Natural killer cell (primary cell): ENCODE measurements at regions not wholly inside any gene's neighbourhood (a gene's known extent, or its start where the extent isn't known, plus 50 kb on each side); places are given as distances from the start of the nearest gene placed in this dataset.

ENCODE experiments used
- ATAC-seq, 3 donors: fragments of 150-1000 bp in 2 of 3; fragments of 200-7000 bp in 1 of 3; cut with Tn5 transposase; 1 replicate in 1 of 3; 2 replicates in 2 of 3; pipeline ENCODE4 v1.10.0; 2021; ENCODE audit warnings: mild to moderate bottlenecking in 2 of 3, moderate library complexity in 2 of 3
- DNase-seq, 2 donors: peaks; one replicate each; pipeline versions ENCODE4 v3.0.0 to v3.0.0-alpha.2; 2013 to 2021; ENCODE audit warnings: mixed read lengths in 1 of 2
- H3K27ac ChIP-seq: one replicate; pipeline ENCODE4 v1.5.1; 2013; ENCODE audit warnings: mild to moderate bottlenecking, low read length
- H3K27me3 ChIP-seq: one replicate; pipeline ENCODE4 v1.6.1; 2013; ENCODE audit warnings: low read length; ENCODE audit not compliant: control insufficient read depth, insufficient read depth
- H3K36me3 ChIP-seq: one replicate; pipeline ENCODE4 v1.6.1; 2013; ENCODE audit warnings: low read length; ENCODE audit not compliant: control insufficient read depth, insufficient read depth
- H3K4me1 ChIP-seq: one replicate; pipeline ENCODE4 v1.6.1; 2013; ENCODE audit warnings: low read length; ENCODE audit not compliant: control insufficient read depth, insufficient read depth
- H3K4me3 ChIP-seq: one replicate; pipeline ENCODE4 v1.5.1; 2013; ENCODE audit warnings: low read length
- H3K9me3 ChIP-seq: one replicate; pipeline ENCODE4 v1.6.1; 2013; ENCODE audit warnings: low read length; ENCODE audit not compliant: control insufficient read depth, insufficient read depth
- H3K27ac Mint-ChIP-seq, 2 donors: one replicate each; pipeline ENCODE4 v1.8.0; 2022; ENCODE audit warnings: mild to moderate bottlenecking in 2 of 2, mixed read lengths in 2 of 2, moderate library complexity in 1 of 2
- H3K27me3 Mint-ChIP-seq, 2 donors: one replicate each; pipeline ENCODE4 v1.8.0; 2022; ENCODE audit warnings: low read depth in 2 of 2, mixed read lengths in 2 of 2
- H3K36me3 Mint-ChIP-seq: one replicate; pipeline ENCODE4 v1.8.0; 2022; ENCODE audit warnings: mixed read lengths
- H3K4me1 Mint-ChIP-seq, 2 donors: one replicate each; pipeline ENCODE4 v1.8.0; 2022; ENCODE audit warnings: mixed read lengths in 2 of 2
- H3K4me3 Mint-ChIP-seq: one replicate; pipeline ENCODE4 v1.8.0; 2022; ENCODE audit warnings: mild to moderate bottlenecking, moderate library complexity, mixed read lengths
- H3K9me3 Mint-ChIP-seq, 2 donors: one replicate each; pipeline ENCODE4 v1.8.0; 2022; ENCODE audit warnings: mixed read lengths in 2 of 2
- CTCF ChIP-seq: fragments of 200-600 bp; IDR thresholded peaks from one replicate; pipeline ENCODE4 v1.8.0; 2022; ENCODE audit warnings: antibody characterized with exemption
- WGBS: methylation state at CpG from one replicate; pipeline ENCODE4 v1.1.7; 2013; ENCODE audit warnings: missing lambda C conversion rate; ENCODE audit not compliant: insufficient coverage; 5-methylcytosine and 5-hydroxymethylcytosine counted together
- intact Hi-C: fragments of 100-400 bp; cut with micrococcal nuclease; formaldehyde crosslinking; loops from one replicate; pipeline ENCODE4 v1.14.2; 2022

GRCh38 chr7:53415816-53416215 is 380.4 kb downstream of the POM121L12 start:
- H3K27ac Mint-ChIP-seq = no peak overlapping the region
- no peak for TF ChIP-seq CTCF
- 85% methylated on average over 2 of the region's 2 CpGs for WGBS
- H3K4me3 Mint-ChIP-seq = no peak overlapping the region
- no peak for DNase-seq
- no peaks in the 10 kb centered on the region for H3K4me1 Mint-ChIP-seq
- H3K36me3 ChIP-seq = no peaks in the 10 kb centered on the region
- no peaks in the 10 kb centered on the region for H3K4me1 ChIP-seq
- no peaks in the 10 kb centered on the region for H3K27me3 ChIP-seq
- no peaks in the 10 kb centered on the region for H3K27me3 Mint-ChIP-seq
- H3K9me3 ChIP-seq = peaks cover 9% of the 10 kb centered on the region
- intact Hi-C loops = no loop called here
- peaks cover 25 to 27% of the 10 kb centered on the region in 2 donors for H3K9me3 Mint-ChIP-seq
- H3K4me3 ChIP-seq = no peak overlapping the region
- peaks cover 43% of the 10 kb centered on the region for H3K36me3 Mint-ChIP-seq
- no peak overlapping the region for H3K27ac ChIP-seq
- ATAC-seq = no peak

GRCh38 chr7:53418834-53419482 is 383.5 kb downstream of the POM121L12 start:
- H3K36me3 Mint-ChIP-seq = peaks cover 36% of the 10 kb centered on the region
- no peaks in the 10 kb centered on the region for H3K4me1 ChIP-seq
- no peaks in the 10 kb centered on the region for H3K27me3 Mint-ChIP-seq
- DNase-seq (no peak), ATAC-seq (no peak)
- 92% methylated on average over 1 of the region's 1 CpG for WGBS
- H3K4me3 ChIP-seq = no peak overlapping the region
- intact Hi-C loops = no loop called here
- no peak overlapping the region for H3K27ac ChIP-seq
- no peaks in the 10 kb centered on the region for H3K4me1 Mint-ChIP-seq
- no peaks in the 10 kb centered on the region for H3K27me3 ChIP-seq
- no peak overlapping the region for H3K4me3 Mint-ChIP-seq
- TF ChIP-seq CTCF = no peak
- H3K27ac Mint-ChIP-seq = no peak overlapping the region
- no peaks in the 10 kb centered on the region for H3K36me3 ChIP-seq
- peaks cover 17 to 19% of the 10 kb centered on the region in 2 donors for H3K9me3 Mint-ChIP-seq
- H3K9me3 ChIP-seq = peaks cover 15% of the 10 kb centered on the region

GRCh38 chr7:53420550-53420949 is 385.1 kb downstream of the POM121L12 start:
- H3K36me3 Mint-ChIP-seq = peaks cover 26% of the 10 kb centered on the region
- no peaks in the 10 kb centered on the region for H3K27me3 ChIP-seq
- no peaks in the 10 kb centered on the region for H3K4me1 ChIP-seq
- ATAC-seq = no peak
- no peak for DNase-seq
- no peak overlapping the region for H3K4me3 Mint-ChIP-seq
- peaks cover 11 to 12% of the 10 kb centered on the region in 2 donors for H3K9me3 Mint-ChIP-seq
- WGBS = 60% methylated on average over 1 of the region's 1 CpG
- intact Hi-C loops = no loop called here
- H3K9me3 ChIP-seq = peaks cover 11% of the 10 kb centered on the region
- no peaks in the 10 kb centered on the region for H3K4me1 Mint-ChIP-seq
- no peaks in the 10 kb centered on the region for H3K36me3 ChIP-seq
- no peak overlapping the region for H3K27ac Mint-ChIP-seq
- H3K4me3 ChIP-seq = no peak overlapping the region
- H3K27me3 Mint-ChIP-seq = no peaks in the 10 kb centered on the region
- H3K27ac ChIP-seq = no peak overlapping the region
- no peak for TF ChIP-seq CTCF

- Histone ChIP-seq H3K4me3 (no peak overlapping the region), H3K36me3 (no peaks in the 10 kb centered on the region), H3K27me3 (no peaks in the 10 kb centered on the region), H3K27ac (no peak overlapping the region), H3K4me1 (no peaks in the 10 kb centered on the region), H3K9me3 (peaks cover 20% of the 10 kb centered on the region)
- H3K9me3 Mint-ChIP-seq = peaks cover 4 to 8% of the 10 kb centered on the region in 2 donors
- H3K36me3 Mint-ChIP-seq = peaks cover 18% of the 10 kb centered on the region
- intact Hi-C loops = no loop called here
- DNase-seq (no peak), ATAC-seq (no peak)
- no peaks in the 10 kb centered on the region for H3K27me3 Mint-ChIP-seq
- no peak overlapping the region for H3K4me3 Mint-ChIP-seq
- no peak for TF ChIP-seq CTCF
- WGBS = 56% methylated on average over 4 of the region's 5 CpGs
- H3K4me1 Mint-ChIP-seq = no peaks in the 10 kb centered on the region
- no peak overlapping the region for H3K27ac Mint-ChIP-seq
Measured at GRCh38 chr7:53422291-53422690, 386.9 kb downstream of the POM121L12 start.
